Epidermal melanocyte (primary cell): ENCODE measurements at regions not wholly inside any gene's neighbourhood (a gene's known extent, or its start where the extent isn't known, plus 50 kb on each side); places are given as distances from the start of the nearest gene placed in this dataset.

ENCODE experiments used
- DNase-seq: peaks from one replicate; pipeline ENCODE4 v3.0.0; 2011; ENCODE audit warnings: low spot score; ENCODE audit not compliant: insufficient read length

- DNase-seq, result no peak
Measured at GRCh38 chr2:78910376-78910775, 115.1 kb upstream of the REG3G start.

GRCh38 chr2:78913257-78913656 lies 112.2 kb upstream of the REG3G start:
- no peak for DNase-seq

DNA sequence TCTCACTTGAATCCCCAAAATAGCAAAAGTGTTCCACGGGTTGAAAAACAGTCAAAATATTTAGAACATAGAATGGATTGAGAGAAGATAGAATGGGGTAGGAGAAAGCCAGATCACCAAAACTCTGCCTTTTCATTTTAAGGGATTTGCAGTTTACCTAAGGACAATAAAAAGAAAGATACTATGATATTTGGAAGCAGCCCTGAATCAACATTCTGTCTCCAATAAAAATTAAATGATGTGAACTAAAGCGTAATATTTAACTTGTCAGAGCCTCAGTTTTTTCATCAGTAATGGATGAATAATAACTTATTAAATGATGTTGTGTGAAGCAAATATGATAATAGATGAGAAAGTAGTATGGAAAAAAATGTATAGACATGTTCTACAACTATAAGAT lies 100.2 kb upstream of the REG3G start:
- no peak for DNase-seq

GRCh38 chr2:78928502-78928901 lies 97.0 kb upstream of the REG3G start:
- no peak for DNase-seq

GRCh38 chr2:78940998-78941397 lies 84.5 kb upstream of the REG3G start:
- no peak for DNase-seq

DNA sequence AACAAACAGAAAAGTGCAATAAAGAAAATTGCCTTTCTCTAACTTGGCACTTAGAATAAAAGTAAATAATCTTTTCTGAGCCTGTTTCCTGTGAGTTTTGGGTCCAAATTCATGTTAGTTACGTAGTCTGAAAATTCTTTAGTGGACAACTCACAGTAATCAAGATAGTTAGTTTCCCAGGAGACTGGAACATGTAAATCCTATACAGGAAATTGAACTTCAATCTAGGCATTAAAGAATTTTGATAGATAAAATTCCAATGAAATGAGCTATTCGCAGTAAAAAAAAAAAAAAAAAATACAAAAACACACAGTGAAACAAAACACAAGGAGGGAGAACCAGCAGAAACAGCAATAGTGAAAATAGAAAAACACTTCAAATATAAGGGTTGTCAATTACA lies 83.8 kb upstream of the REG3G start:
- no peak for DNase-seq

DNA sequence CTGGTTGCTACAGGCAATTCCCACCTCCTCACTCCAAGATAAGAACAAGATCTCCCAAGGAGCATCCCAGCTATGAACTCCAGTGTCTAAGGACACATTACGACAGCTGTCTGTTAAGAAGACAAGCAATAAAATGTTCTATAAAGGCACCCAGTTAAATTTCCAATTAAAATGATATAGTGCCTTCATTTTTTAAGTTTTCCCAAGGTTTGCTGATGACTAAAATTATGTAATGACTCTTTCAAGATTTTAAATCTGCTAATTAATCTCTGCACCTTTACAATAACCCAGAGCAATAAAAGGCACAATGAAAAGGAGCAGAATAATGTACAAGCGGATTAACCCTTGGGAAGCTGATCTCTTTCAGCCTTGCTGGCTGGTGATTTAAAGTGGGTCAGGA lies 61.6 kb upstream of the REG3G start:
- no peak for DNase-seq

DNA sequence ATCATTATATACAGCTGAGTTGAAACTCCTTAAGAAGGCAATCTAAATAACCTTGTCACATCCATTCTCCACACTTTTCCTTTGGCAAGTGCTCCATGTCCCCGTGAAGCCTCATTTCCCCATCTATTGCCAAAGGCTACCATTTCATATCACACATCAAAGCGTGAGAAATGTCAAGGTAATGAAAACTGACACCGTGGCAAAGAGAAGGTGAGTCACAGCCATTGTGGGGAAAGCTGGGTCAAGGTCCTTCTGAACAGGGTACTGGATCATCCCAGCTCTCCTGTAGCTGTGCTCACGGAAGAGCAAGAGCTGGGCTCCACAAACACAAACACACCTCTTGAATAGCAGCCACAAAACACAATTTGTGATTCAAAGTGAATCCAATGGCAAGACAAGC lies 58.2 kb upstream of the REG3G start:
- DNase-seq, result no peak

GRCh38 chr2:78973630-78974029 lies 51.9 kb upstream of the REG3G start:
- no peak for DNase-seq
